ENCODE measurements at regions not wholly inside any gene's neighbourhood (a gene's known extent, or its start where the extent isn't known, plus 50 kb on each side); places are given as distances from the start of the nearest gene placed in this dataset.
"Not testable (repeated sequence)": the region's sequence is repeated elsewhere in the genome, so short reads cannot be mapped to it uniquely, and the experiment has no call there.

GRCh38 chr1:166695834-166696233 lies 143.4 kb upstream of the POGK start:
- DNase-seq (ENCODE audit: low read depth), result not testable (repeated sequence)

- DNase-seq (ENCODE audit: low read depth), result no peak
Measured at GRCh38 chr1:166698771-166699170, 140.5 kb upstream of the POGK start.

- DNase-seq (ENCODE audit: low read depth), result no peak
Measured at GRCh38 chr1:166699613-166700012, 139.7 kb upstream of the POGK start.

GRCh38 chr1:166700696-166701095 lies 138.6 kb upstream of the POGK start:
- DNase-seq (ENCODE audit: low read depth), result no peak

- DNase-seq (ENCODE audit: low read depth), result no peak
Measured at GRCh38 chr1:166701603-166702100, 137.6 kb upstream of the POGK start.

- no peak for DNase-seq (ENCODE audit: low read depth)
Measured at GRCh38 chr1:166703141-166703540, 136.1 kb upstream of the POGK start.

GRCh38 chr1:166703726-166704462 lies 135.4 kb upstream of the POGK start:
- no peak for DNase-seq (ENCODE audit: low read depth)

- no peak for DNase-seq (ENCODE audit: low read depth)
Measured at GRCh38 chr1:166705376-166706289, 133.6 kb upstream of the POGK start.

GRCh38 chr1:166716620-166717019 lies 122.7 kb upstream of the POGK start:
- DNase-seq (ENCODE audit: low read depth), result no peak

GRCh38 chr1:166721145-166721544 lies 118.1 kb upstream of the POGK start:
- DNase-seq (ENCODE audit: low read depth), result no peak

GRCh38 chr1:166730299-166730888 lies 108.9 kb upstream of the POGK start:
- DNase-seq (ENCODE audit: low read depth), result no peak

GRCh38 chr1:166738140-166738539 lies 101.1 kb upstream of the POGK start:
- DNase-seq (ENCODE audit: low read depth), result no peak

GRCh38 chr1:166738873-166739272 lies 100.4 kb upstream of the POGK start:
- no peak for DNase-seq (ENCODE audit: low read depth)

GRCh38 chr1:166740668-166741276 lies 98.5 kb upstream of the POGK start:
- no peak for DNase-seq (ENCODE audit: low read depth)

- no peak for DNase-seq (ENCODE audit: low read depth)
Measured at GRCh38 chr1:166763318-166763717, 76.0 kb upstream of the POGK start.

- no peak for DNase-seq (ENCODE audit: low read depth)
Measured at GRCh38 chr1:166766942-166767341, 72.3 kb upstream of the POGK start.

GRCh38 chr1:166784646-166785045 lies 54.6 kb upstream of the POGK start:
- not testable (repeated sequence) for DNase-seq (ENCODE audit: low read depth)

- DNase-seq (ENCODE audit: low read depth), result no peak
Measured at GRCh38 chr1:166785987-166786386, 53.3 kb upstream of the POGK start.

GRCh38 chr1:166789286-166789685 lies 50.0 kb upstream of the POGK start:
- DNase-seq (ENCODE audit: low read depth), result no peak
